GM12891 (cell line): ENCODE measurements at regions not wholly inside any gene's neighbourhood (a gene's known extent, or its start where the extent isn't known, plus 50 kb on each side); places are given as distances from the start of the nearest gene placed in this dataset.

ENCODE experiments used
- POLR2A ChIP-seq: IDR thresholded peaks from 2 replicates; pipeline ENCODE4 v1.6.1; 2011; ENCODE audit warnings: low read depth, low read length, control low read depth
- POLR2AphosphoS5 ChIP-seq: IDR thresholded peaks from 2 replicates; pipeline ENCODE4 v1.6.1; 2011; ENCODE audit warnings: low read depth, low read length, control low read depth
- TAF1 ChIP-seq: IDR thresholded peaks from 2 replicates; pipeline ENCODE4 v1.6.1; 2011; ENCODE audit warnings: low read depth, low read length, control low read depth

DNA sequence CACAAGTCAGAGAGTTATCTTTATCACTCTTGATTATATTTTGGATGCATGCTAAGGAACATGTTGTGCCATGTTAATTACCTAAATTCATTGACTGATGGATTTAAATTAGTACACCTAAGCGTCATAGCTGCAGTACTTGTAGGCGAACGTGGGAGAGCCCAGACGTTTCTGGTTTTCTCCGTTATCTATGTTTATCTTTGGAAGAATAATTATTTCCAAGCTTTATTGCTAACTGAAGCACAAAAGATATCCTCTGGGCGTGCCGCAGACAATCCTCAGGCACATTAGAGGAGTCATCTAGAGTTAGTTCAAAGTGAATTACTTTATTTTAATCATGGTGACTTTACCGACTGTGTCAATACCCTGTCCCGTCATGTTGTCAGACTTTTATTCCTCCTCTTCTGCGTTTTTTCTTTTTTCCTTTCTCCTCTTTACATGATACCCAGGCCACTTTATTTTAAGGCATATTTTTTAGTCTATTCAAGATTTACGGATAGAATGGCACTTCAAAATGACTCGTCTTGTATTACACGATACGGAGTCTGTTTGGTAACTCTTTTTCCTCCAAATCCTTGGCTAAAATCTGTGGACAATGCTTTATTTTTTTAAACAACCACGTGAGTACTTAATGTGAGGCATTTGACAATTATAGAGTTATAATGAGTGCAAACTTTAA, 632.0 kb upstream of the TENM3 start:
- no peak for TF ChIP-seq POLR2A
- TF ChIP-seq TAF1 = no peak
- TF ChIP-seq POLR2AphosphoS5 = no peak
